GM18867 (cell line): ENCODE measurements at regions not wholly inside any gene's neighbourhood (a gene's known extent, or its start where the extent isn't known, plus 50 kb on each side); places are given as distances from the start of the nearest gene placed in this dataset.
A peak's percentile ranks its signal among the peaks of the same experiment; 100 is the strongest.
"Not testable (repeated sequence)": the region's sequence is repeated elsewhere in the genome, so short reads cannot be mapped to it uniquely, and the experiment has no call there.

Experiments used
- ATAC-seq: cut with Tn5 transposase; IDR thresholded peaks from one replicate; pipeline ENCODE4 v1.9.1; 2021; ENCODE audit warnings: mild to moderate bottlenecking, moderate library complexity; ENCODE audit not compliant: unreplicated experiment

DNA sequence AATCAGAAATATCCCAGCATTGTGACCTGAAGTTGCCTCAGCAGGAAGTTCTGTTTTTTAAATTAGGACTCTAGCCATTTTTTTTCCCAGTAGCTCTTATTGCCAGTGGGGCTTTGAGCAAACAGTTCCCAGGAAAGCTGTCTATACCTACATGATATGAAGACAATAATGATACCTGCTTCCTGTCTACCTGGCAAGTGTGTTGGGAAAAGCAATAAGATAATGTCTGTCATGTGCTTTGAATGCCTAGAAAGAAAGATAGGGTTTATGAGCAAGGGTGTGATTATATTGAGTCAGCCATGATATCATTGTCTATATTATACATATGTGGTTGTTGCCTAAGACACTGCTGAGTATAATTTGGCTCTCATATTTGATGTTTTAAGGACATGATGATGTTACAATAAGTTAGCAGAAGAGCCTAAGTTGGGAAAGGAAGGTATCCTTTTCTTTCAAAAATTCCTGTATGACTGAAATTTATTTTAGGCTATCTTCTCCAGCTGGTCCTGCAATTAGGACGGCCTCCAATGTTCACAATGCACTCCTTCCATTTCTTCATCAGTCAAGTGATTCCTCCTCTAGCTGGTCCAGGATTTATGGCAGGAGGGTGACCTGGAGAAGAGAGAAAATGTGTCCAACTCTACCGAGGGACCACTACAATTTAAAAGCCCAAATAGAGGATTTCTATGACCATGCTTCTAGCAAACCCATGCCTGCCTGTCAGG is 99.6 kb upstream of the CDC42BPA start:
- ATAC-seq = no peak

- ATAC-seq = no peak
These were observed 98.0 kb upstream of the CDC42BPA start for GRCh38 chr1:227416156-227416830.

GRCh38 chr1:227415115-227415790 is 97.0 kb upstream of the CDC42BPA start:
- no peak for ATAC-seq

DNA sequence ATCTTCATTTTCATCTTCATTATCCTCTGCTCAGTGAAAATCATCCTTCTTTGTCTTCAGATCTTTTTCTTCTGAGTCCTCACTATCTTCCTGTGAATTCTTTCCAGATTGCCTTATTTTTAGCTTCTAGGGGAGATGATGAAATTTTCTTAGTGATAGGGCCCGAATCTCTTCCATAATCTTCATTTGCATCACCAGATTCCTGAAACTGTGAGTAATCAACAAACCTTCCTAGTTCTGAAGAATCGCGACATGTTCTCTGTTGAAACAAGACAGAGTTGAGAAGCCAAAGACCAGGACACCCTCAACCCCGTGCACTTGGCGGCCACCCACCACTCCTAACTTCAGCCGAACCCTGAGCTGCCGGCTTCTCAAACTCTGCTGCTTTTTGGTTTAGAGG is 92.8 kb upstream of the CDC42BPA start:
- no peak for ATAC-seq

GRCh38 chr1:227406332-227406731 is 88.0 kb upstream of the CDC42BPA start:
- ATAC-seq = not testable (repeated sequence)

DNA sequence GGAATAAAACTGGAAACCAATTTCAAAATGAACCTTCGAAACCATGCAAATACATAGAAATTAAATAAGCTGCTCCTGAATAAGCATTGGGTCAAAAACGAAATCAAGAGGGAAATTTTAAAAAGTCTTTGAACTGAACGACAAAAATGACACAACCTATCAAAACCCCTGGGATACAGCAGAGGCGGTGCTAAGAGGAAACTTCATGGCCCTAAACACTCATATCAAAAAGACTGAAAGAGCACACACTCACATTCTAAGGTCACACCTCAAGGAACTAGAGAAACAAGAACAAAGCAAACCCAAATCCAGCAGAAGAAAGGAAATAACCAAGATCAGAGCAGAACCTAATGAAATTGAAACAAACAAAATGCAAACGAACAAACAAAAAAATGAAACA is 85.2 kb upstream of the CDC42BPA start:
- ATAC-seq = peak; percentile 60

DNA sequence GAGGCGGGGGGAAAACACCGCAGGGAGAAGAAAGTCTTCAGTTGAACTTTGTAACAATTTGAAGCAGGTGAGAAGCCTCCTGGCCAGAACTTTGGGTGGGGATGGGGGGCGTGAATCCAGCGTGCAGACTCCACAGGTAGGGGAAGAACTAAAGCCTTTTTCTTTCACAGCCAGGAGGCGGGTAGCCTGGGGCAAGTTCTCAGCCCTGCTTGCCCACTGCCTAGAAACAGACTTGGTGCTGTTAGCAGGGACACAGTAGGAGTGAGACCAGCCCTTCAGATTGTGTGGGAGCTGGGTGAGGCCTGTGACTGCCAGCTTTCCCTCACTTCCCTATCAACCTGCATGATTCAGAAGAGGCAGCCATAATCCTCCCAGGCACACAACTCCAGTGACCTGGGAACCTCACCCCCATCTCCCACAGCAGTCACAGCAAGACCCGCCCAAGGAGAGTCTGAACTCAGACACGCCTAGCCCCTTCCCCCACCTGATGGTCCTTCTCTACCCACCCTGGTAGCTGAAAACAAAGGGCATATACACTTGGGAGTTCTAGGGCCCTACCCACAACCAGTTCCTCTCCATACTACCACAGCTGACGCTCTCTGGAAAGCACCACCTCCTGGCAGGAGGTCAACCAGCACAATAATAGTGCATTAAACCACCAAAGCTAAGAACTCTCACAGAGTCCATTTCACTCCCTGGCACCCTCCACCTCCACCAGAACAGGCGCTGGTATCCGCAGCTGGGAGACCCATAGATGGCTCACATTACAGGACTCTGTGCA is 83.5 kb upstream of the CDC42BPA start:
- ATAC-seq = no peak

GRCh38 chr1:227399152-227399730 is 80.9 kb upstream of the CDC42BPA start:
- ATAC-seq = no peak

DNA sequence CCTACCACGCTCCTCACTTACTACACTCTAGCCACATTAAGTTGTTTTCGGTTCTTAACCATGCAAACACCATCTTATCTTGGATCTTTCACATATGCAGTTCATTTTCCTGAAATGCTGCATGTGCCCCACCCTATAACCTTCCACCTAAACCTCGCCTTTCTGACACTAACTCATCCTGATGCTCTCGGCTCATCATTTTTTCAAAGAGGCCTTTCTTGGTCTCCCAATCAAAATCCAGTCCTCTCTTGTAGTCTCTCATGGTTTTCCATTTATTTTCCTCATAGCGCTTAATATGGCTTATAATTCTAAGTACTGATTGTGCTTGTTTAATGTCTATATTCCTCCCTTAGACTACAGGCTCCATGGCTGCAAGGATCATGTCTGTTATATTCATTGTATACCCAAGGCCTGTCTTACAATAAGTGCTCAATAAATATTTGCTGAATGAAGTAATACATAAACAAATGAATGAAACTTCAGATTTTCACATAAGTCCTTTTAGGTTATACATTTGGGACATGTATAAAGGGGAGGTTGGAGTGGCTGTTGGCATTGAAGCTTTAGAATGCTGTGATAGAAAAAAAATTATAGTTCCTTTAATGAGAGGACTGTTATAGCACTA is 79.2 kb upstream of the CDC42BPA start:
- no peak for ATAC-seq

DNA sequence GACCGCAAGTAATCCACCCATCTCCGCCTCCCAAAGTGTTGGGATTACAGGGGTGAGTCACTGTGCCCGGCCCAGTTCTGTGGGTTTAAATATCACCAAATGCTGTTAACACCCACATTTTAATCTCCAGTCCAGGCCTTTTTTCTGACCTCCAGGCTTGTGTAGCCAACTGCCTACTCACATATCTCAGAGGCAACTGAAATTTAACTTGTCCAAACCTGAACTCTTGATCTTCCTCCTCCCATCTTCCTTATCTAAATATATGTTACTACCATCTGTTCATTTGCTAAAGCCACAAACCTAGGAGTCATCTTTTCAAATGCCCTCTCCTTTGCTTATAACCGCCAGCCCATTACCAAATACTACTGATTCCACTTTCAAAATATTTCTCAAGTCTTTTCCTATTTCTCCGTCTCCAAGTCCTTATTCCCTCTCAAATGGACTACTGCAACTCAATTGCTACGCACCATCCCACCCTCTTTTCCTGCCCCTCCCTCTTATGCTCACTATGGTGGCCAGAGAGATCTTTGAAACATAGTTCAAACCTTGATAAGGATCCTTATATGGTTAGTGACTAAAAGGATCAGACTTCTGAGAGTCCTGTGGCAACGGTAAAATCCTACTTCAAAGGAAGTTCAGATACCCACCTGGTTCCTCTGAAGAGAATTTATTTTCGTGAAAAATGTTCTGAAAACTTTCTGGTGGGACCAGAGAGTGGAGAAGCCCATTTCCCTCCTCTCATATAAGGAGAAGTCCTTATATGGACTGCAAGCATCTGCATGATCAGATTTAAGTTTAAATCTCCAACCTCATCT is 78.5 kb upstream of the CDC42BPA start:
- no peak for ATAC-seq

DNA sequence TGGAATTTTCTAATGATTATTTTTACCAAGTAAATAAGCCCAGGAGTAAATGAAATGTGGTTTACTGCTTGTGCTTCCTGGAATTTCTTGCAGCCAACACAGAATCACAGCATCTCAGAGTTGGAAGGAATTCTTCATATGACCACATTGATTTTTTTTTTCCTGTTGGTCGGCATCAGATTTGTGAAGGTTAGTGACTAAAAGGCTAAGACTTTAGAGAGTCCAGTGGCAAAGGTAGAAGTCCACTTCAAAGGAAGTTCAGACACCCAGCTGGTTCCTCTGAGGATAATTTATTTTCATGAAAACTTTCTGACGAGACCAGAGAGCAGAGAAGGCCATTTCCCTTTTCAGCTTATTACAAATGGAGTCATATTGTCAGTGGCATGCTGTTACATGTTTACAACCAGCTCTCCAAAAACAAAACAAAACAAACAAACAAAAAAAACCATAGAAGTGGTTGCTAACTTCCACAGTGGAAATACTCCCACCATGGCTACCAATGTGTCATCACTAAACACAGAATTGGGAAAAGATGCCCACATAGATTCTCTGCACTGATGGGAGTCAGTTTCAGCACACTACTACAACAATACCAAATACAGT is 77.2 kb upstream of the CDC42BPA start:
- ATAC-seq = no peak

DNA sequence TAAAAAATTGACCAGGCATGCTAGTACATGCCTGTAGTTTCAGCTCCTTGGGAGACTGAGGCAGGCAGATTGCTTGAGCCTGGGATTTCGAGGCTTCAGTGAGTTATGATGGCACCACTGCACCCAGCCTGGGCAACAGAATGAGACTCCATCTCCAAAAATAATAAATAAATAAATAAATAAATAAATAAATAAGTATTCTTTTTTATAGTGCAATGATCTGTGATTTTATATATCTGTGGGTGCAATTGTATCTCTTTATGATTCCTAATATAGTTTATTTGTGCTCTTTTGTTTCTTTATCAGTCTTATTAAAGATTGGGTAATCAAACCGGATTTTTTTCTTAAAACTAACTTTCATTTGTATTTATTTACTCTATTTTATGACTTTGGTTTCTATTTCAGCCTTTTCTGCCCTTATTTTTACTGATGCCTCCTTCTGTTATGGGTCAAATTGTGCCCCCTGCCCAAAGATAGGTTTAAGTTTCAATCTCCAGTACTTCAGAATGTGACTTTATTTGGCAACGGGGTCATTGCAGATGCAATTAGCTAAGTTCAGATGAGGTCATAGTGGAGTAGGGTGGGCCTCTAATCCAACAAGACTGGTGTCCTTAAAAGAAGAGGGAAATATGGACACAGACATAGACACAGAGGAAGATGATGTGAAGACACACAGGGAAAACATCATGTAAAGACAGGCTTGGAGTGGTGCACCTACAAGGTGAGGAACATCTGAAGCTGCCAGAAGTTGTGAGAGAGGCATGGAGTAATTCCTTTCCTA is 74.9 kb upstream of the CDC42BPA start:
- ATAC-seq = no peak

DNA sequence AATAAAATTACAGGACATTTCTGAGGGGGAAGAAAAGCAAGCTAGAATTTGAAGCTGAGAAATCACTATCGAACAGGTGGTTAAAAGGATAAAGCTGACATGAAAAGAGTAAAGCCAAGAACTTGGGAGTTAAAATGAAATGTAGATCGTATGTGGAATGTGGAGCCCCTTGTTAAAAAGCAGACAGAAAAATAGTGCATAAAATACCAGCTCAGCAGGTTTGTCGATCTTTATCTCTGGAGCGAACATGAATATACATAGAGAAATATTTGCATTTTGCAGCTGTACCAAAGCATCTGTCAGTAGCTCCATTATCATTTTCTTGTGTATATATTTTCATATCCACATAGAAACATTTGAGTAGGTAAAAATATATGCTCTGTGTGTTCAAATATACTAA is 73.6 kb upstream of the CDC42BPA start:
- ATAC-seq = no peak

- ATAC-seq = no peak
These were observed 72.9 kb upstream of the CDC42BPA start for GRCh38 chr1:227391211-227391610.

DNA sequence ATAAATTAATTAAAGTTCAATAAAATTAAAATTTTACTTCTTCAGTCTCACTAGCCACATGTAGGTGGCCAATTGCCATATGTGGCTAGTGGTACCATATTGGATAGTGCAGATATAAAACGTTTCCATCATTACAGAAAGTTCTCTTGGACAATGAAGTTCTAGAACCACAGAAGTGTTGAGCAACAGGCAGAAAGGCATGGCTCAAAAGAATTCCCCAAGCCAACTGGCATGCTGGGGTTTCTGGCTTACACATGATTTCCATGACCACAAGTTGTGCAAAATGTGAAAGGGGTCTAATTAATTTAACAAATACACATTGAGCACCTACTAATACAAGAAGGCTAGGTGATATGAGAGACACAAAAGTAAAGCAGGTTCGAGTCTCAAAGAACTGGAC is 72.2 kb upstream of the CDC42BPA start:
- no peak for ATAC-seq

- ATAC-seq = no peak
These were observed 70.2 kb upstream of the CDC42BPA start for GRCh38 chr1:227388214-227389168.

GRCh38 chr1:227379555-227379892 is 61.2 kb upstream of the CDC42BPA start:
- ATAC-seq = no peak
